GM12878 (cell line): ENCODE measurements at regions not wholly inside any gene's neighbourhood (a gene's known extent, or its start where the extent isn't known, plus 50 kb on each side); places are given as distances from the start of the nearest gene placed in this dataset.
"Not testable (repeated sequence)": the region's sequence is repeated elsewhere in the genome, so short reads cannot be mapped to it uniquely, and the experiment has no call there.

Experiments used
- ATAC-seq: fragments of 200-7000 bp; cut with Tn5 transposase; 3 replicates; pipeline ENCODE4 v1.9.1; 2020; ENCODE audit warnings: mild to moderate bottlenecking, moderate library complexity
- BruUV-seq: library from RNA; stranded (reverse); fragments of 400-500 nt; replicated peaks from 2 replicates; lab custom pipeline; 2021; lab: Mats Ljungman, UMichigan
- CTCF ChIA-PET: fragments of 300-600 bp; sonication (Branson Sonifier 250); formaldehyde crosslinking; extraction: SDS; loops from one replicate; lab custom pipeline; 2021; ENCODE audit warnings: inconsistent platforms; lab: Yijun Ruan, JAX
- POLR2A ChIA-PET: fragments of 350-600 bp; formaldehyde crosslinking; extraction: SDS; loops from one replicate; lab custom pipeline; 2021; ENCODE audit warnings: inconsistent platforms; lab: Charles Lee
- RAD21 ChIA-PET: fragments of 300-600 bp; sonication (Branson Sonifier 250); formaldehyde crosslinking; loops from one replicate; lab custom pipeline; 2023; ENCODE audit warnings: antibody characterized with exemption; ENCODE audit not compliant: unreplicated experiment; lab: Charles Lee
- SMC1A ChIA-PET: fragments of 300-600 bp; sonication (Branson Sonifier 250); formaldehyde crosslinking; loops from one replicate; lab custom pipeline; 2023; ENCODE audit not compliant: unreplicated experiment, uncharacterized antibody; lab: Charles Lee
- DNase-seq: peaks from one replicate; pipeline ENCODE4 v3.0.0-alpha.2; 2011; ENCODE audit warnings: low read depth, low spot score
- FAIRE-seq: peaks from 3 replicates; lab custom pipeline; 2011; peaks lifted over from hg19 to GRCh38; lab: Jason Lieb, UNC
- H2AFZ ChIP-seq: 2 replicates; pipeline ENCODE4 v1.6.0; 2011; ENCODE audit warnings: low read depth, low read length, control low read depth; ENCODE audit not compliant: control insufficient read depth
- H3K27ac ChIP-seq: 2 replicates; pipeline ENCODE4 v1.5.1; 2011; ENCODE audit warnings: control low read depth; ENCODE audit not compliant: control insufficient read depth, insufficient read depth
- H3K27me3 ChIP-seq, 2 experiments: replicated peaks in 1 of 2; 2 replicates each; pipeline versions ENCODE4 v1.6.0 to v1.6.1; 2011; ENCODE audit warnings: low read length in 1 of 2; ENCODE audit not compliant: control insufficient read depth in 2 of 2, insufficient read depth in 2 of 2
- H3K36me3 ChIP-seq, 2 experiments: 2 replicates each; pipeline ENCODE4 v1.5.1; 2011; ENCODE audit warnings: low read length in 1 of 2; ENCODE audit not compliant: control insufficient read depth in 2 of 2, insufficient read depth in 2 of 2
- H3K4me1 ChIP-seq: 2 replicates; pipeline ENCODE4 v1.6.1; 2011; ENCODE audit warnings: mild to moderate bottlenecking, low read length, moderate library complexity, mixed read lengths; ENCODE audit not compliant: control insufficient read depth, insufficient read depth
- H3K4me2 ChIP-seq: 2 replicates; pipeline ENCODE4 v1.6.0; 2011; ENCODE audit warnings: control low read depth; ENCODE audit not compliant: control insufficient read depth, insufficient read depth
- H3K4me3 ChIP-seq: fragments of 200-600 bp; sonication (generic); 2 replicates; pipeline ENCODE4 v1.5.1; 2016
- H3K79me2 ChIP-seq: 2 replicates; pipeline ENCODE4 v1.6.0; 2011; ENCODE audit warnings: low read length; ENCODE audit not compliant: control insufficient read depth, insufficient read depth
- H3K9ac ChIP-seq: 2 replicates; pipeline ENCODE4 v1.8.0; 2011; ENCODE audit warnings: low read length, control low read depth, mixed read lengths; ENCODE audit not compliant: control insufficient read depth, insufficient read depth
- H3K9me3 ChIP-seq: replicated peaks from 3 replicates; pipeline ENCODE4 v1.5.1; 2011; ENCODE audit warnings: mild to moderate bottlenecking, low read length; ENCODE audit not compliant: control insufficient read depth, insufficient read depth
- H4K20me1 ChIP-seq: 2 replicates; pipeline ENCODE4 v1.6.0; 2011; ENCODE audit not compliant: control insufficient read depth, insufficient read depth
- E2F4 ChIP-seq: IDR thresholded peaks from 2 replicates; pipeline ENCODE4 v1.6.1; 2012; ENCODE audit warnings: low read depth, low read length, improper control_type of control experiment
- HCFC1 ChIP-seq: fragments of 150-350 bp; IDR thresholded peaks from 2 replicates; pipeline ENCODE4 v1.6.1; 2014; ENCODE audit warnings: low read length
- JUND ChIP-seq: IDR thresholded peaks from 2 replicates; pipeline ENCODE4 v1.6.1; 2012; ENCODE audit warnings: low read depth, mild to moderate bottlenecking, low read length, improper control_type of control experiment, moderate library complexity
- KLF5 ChIP-seq: fragments of 450-650 bp; IDR thresholded peaks from 2 replicates; pipeline ENCODE4 v1.6.1; 2014; ENCODE audit warnings: mild to moderate bottlenecking; ENCODE audit not compliant: partially characterized antibody
- NFYB ChIP-seq: IDR thresholded peaks from 2 replicates; pipeline ENCODE4 v1.6.1; 2011; ENCODE audit warnings: low read depth, mild to moderate bottlenecking, low read length, improper control_type of control experiment, moderate library complexity; ENCODE audit not compliant: insufficient read depth
- NR2C1 ChIP-seq: fragments of 450-650 bp; IDR thresholded peaks from 2 replicates; pipeline ENCODE4 v1.6.1; 2017; ENCODE audit warnings: antibody characterized with exemption, mild to moderate bottlenecking, moderate library complexity
- PAX5 ChIP-seq: IDR thresholded peaks from 2 replicates; pipeline ENCODE4 v1.6.1; 2011; ENCODE audit warnings: low read depth, low read length, borderline replicate concordance
- POLR2A ChIP-seq: IDR thresholded peaks from 2 replicates; pipeline ENCODE4 v1.6.1; 2011; ENCODE audit warnings: low read depth, mild to moderate bottlenecking, low read length
- RB1 ChIP-seq: fragments of 450-650 bp; formaldehyde crosslinking; IDR thresholded peaks from 2 replicates; pipeline ENCODE4 v1.6.1; 2017; ENCODE audit warnings: mild to moderate bottlenecking, borderline replicate concordance
- RCOR1 ChIP-seq: conservative IDR thresholded peaks from 2 replicates; pipeline ENCODE4 v1.6.1; 2012; ENCODE audit warnings: low read depth, low read length, improper control_type of control experiment
- SP1 ChIP-seq: IDR thresholded peaks from one replicate; pipeline ENCODE4 v1.6.1; 2011; ENCODE audit warnings: low read depth, low read length
- TCF3 ChIP-seq: IDR thresholded peaks from 2 replicates; pipeline ENCODE4 v1.6.1; 2012; ENCODE audit warnings: low read depth, mild to moderate bottlenecking, low read length, borderline replicate concordance; ENCODE audit not compliant: insufficient read depth
- TCF7 ChIP-seq: IDR thresholded peaks from 2 replicates; pipeline ENCODE4 v1.6.1; 2014; ENCODE audit warnings: antibody characterized with exemption, borderline replicate concordance
- WRNIP1 ChIP-seq: IDR thresholded peaks from 2 replicates; pipeline ENCODE4 v1.6.1; 2011; ENCODE audit warnings: low read depth, low read length, improper control_type of control experiment, borderline replicate concordance
- ZBED1 ChIP-seq: IDR thresholded peaks from 2 replicates; pipeline ENCODE4 v1.6.1; 2016; ENCODE audit warnings: borderline replicate concordance
- ZNF24 ChIP-seq: fragments of 450-650 bp; IDR thresholded peaks from 2 replicates; pipeline ENCODE4 v1.6.1; 2017; ENCODE audit warnings: antibody characterized with exemption, mild to moderate bottlenecking
- ZZZ3 ChIP-seq: IDR thresholded peaks from 2 replicates; pipeline ENCODE4 v1.6.1; 2011; ENCODE audit warnings: low read depth; ENCODE audit not compliant: control insufficient read depth, insufficient read length
- WGBS: methylation state at CpG from one replicate; pipeline ENCODE4 v1.1.6; 2016; ENCODE audit warnings: low lambda C conversion rate; ENCODE audit not compliant: insufficient replicate concordance, insufficient coverage; ENCODE audit errors: missing lambda C conversion rate; 5-methylcytosine and 5-hydroxymethylcytosine counted together
- in situ Hi-C: fragments of 300-500 bp; cut with MboI; formaldehyde crosslinking; loops from 9 replicates; pipeline ENCODE4 v1.14.3; 2018; ENCODE audit warnings: mixed read lengths
- intact Hi-C: fragments of 100-400 bp; cut with micrococcal nuclease; formaldehyde crosslinking; loops from one replicate; pipeline ENCODE4 v1.14.2; 2022; ENCODE audit not compliant: unreplicated experiment

GRCh38 chr5:99169309-99169708 lies 240.5 kb upstream of the CHD1 start:
- SMC1A ChIA-PET, result no interaction called here
- CTCF ChIA-PET, result no interaction called here
- no peak overlapping the region for H2AFZ ChIP-seq
- H3K9me3 ChIP-seq, result no peaks in the 10 kb centered on the region
- no peak overlapping the region for H3K9ac ChIP-seq
- RAD21 ChIA-PET, result no interaction called here
- H3K4me3 ChIP-seq, result no peak overlapping the region
- POLR2A ChIA-PET, result no interaction called here
- no TSS peak for BruUV-seq
- no peaks in the 10 kb centered on the region for H3K36me3 ChIP-seq
- no peaks in the 10 kb centered on the region for H3K79me2 ChIP-seq
- no peaks in the 10 kb centered on the region; a peak in 1 of 4 replicates for H3K27me3 ChIP-seq
- no peaks in the 10 kb centered on the region for H3K4me1 ChIP-seq
- TF ChIP-seq ZBED1 (no peak), NFYB (no peak), POLR2A (no peak), RB1 (no peak), TCF3 (no peak), NR2C1 (no peak), JUND (no peak), TCF7 (no peak), KLF5 (no peak), HCFC1 (no peak), ZNF24 (no peak), ZZZ3 (no peak), SP1 (no peak), E2F4 (no peak), WRNIP1 (no peak), PAX5 (no peak), RCOR1 (no peak)
- TF ChIP-seq, all 136 proteins: peak for 0
- no peak for ATAC-seq
- no peak overlapping the region for H3K27ac ChIP-seq
- no peaks in the 10 kb centered on the region for H4K20me1 ChIP-seq
- no peak for DNase-seq
- WGBS, result 40% methylated on average over 3 of the region's 3 CpGs
- intact Hi-C loops (no loop called here), in situ Hi-C loops (no loop called here)
- no peak overlapping the region for H3K4me2 ChIP-seq
- no peak for FAIRE-seq

GRCh38 chr5:99161538-99161937 lies 232.7 kb upstream of the CHD1 start:
- intact Hi-C loops, DNase-seq, H3K27ac ChIP-seq, H3K9me3 ChIP-seq, H3K4me1 ChIP-seq, FAIRE-seq, H3K4me2 ChIP-seq, SMC1A ChIA-PET, H3K79me2 ChIP-seq, ATAC-seq, H3K27me3 ChIP-seq, H3K36me3 ChIP-seq, H3K4me3 ChIP-seq, H3K9ac ChIP-seq, BruUV-seq, RAD21 ChIA-PET, H4K20me1 ChIP-seq, in situ Hi-C loops, H2AFZ ChIP-seq, POLR2A ChIA-PET, CTCF ChIA-PET: not testable (repeated sequence)
- WGBS, result 27% methylated on average over 4 of the region's 4 CpGs
